DMS114 treated with DMSO at 0.1 percent for 48 hours (cell line): ENCODE measurements at regions not wholly inside any gene's neighbourhood (a gene's known extent, or its start where the extent isn't known, plus 50 kb on each side); places are given as distances from the start of the nearest gene placed in this dataset.
"Not testable (repeated sequence)": the region's sequence is repeated elsewhere in the genome, so short reads cannot be mapped to it uniquely, and the experiment has no call there.

Experiments
- DNase-seq: peaks from one replicate; lab custom pipeline; 2025; ENCODE audit not compliant: unreplicated experiment; lab: John Stamatoyannopoulos, UW

GRCh38 chrX:93468075-93468474 is 205.3 kb downstream of the NAP1L3 start:
- no peak for DNase-seq

DNA sequence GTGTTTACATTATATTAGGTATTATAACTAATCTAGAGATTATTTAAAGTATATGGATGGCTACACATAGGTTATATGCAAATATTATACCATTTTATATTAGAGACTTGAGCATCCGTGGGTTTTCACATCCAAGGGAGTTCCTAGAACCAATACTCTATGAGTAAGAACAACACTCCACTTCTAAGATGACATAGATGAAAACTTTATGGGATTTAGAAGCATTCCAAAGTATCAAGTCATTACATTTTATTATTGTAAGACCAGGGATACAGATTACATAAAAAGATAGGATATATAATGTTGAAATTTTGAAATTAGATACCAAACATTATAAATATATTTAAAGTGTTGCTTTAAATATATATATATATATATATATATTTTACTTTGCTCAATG is 207.0 kb downstream of the NAP1L3 start:
- no peak for DNase-seq

DNA sequence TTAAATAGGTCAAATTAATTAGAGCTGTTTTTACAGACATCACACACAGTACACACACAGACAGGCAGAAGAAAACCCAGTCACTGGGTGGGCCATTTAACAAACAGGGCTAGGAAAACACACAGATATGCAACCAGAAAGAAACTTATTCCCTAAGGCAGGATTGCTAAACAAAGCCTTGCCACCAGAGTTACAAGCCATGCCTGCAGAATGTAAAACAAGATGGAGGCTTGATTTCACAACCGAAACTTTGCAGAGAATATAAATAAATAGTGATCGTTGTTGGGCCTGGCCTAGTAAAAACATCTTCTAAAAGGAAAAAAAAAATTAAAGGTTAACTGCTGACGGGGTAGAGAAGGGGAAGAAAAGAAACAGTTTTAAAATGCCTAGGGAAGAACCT is 212.3 kb downstream of the NAP1L3 start:
- no peak for DNase-seq

DNA sequence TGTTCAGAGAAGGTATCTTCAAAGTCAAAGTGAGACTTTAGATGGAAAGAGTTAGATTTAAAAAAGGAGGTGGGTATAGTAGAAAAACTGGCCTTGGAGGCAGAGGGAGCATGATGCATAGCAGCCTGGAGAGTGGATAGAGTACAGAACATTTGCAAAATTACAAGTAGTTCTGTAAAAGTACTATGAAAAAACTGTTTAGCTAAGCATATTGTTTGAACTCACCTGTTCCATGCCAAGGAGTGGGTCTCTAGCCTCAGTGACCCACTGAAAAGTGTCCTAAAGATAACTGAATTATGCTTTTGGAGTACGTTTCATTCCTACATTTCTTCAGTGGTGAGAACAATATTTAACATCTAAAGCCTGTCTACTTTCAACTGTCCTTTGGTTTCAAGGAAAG is 218.9 kb downstream of the NAP1L3 start:
- no peak for DNase-seq

DNA sequence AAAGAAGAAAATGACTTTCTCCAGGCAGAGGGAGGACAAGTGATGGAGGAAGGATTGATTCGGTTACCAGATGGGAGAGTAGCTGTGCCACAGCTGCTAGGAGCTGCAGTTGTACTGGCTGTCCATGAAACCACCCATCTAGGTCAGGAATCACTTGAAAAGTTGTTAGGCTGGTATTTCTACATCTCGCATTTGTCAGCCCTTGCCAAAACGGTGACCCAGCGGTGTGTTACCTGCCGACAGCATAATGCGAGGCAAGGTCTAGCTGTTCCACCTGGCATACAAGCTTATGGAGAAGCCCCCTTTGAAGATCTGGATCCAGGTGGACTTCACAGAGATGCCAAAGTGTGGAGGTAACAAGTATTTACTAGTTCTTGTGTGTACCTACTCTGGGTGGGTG is 238.7 kb downstream of the NAP1L3 start:
- DNase-seq, result not testable (repeated sequence)

DNA sequence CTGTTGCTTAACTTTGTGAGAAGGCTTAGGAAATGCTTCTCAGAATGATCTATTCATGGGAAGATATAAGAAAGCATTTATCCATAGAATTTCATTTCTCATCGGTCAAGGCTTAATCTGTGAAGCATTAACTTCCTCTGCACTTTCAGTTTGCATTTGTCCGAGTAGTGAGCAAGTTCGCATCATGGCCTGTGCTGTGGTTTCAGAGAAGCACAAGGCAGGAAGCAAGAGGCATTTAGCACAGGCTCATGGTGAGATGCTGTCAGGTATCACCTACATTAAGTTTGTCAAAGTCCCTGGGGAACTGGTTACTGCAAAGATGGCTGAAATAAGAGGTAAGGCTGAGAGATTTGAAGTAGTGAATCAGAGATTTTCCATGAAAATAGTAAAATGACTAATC is 244.9 kb downstream of the NAP1L3 start:
- no peak for DNase-seq

- peak; percentile 23 for DNase-seq
These were observed 250.7 kb downstream of the NAP1L3 start for GRCh38 chrX:93422693-93423092.

GRCh38 chrX:93420525-93421082 is 252.8 kb downstream of the NAP1L3 start:
- no peak for DNase-seq

GRCh38 chrX:93420090-93420489 is 253.3 kb downstream of the NAP1L3 start:
- no peak for DNase-seq

DNA sequence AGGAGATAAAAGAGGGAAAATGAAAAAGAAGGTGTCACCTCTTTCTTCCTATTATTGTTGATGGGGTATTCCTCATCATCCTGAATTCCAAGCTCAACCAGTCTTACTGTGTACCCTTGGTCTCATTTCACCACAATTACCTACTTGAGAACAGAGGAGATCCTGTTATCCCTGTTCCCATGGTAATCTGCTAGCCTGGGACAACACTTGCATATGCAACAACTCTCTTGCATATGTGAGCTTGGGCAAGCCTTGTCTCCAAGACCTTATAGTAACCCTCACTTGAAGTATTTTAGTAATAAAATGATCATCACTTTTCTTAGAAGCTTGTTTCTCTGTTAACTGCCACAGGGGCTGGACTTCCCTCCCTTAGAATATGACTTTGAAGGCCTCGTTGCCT is 253.7 kb downstream of the NAP1L3 start:
- DNase-seq, result no peak

DNA sequence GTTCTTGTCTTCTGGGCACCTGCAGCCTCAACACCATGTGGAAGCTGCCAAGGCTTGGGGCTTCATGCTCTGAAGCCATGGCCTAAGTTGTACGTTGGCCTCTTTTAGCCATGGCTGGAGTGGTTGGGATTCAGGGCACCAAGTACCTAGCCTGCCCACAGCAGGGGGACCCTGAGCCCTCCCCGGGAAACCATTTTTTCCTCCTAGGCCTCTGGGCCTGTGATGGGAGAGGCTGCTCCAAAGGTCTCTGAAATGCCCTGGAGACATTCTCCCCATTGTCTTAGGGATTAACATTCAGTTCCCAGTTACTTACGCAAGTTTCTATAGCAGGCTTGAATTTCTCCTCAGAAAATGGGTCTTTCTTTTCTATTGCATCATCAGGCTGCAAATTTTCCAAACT is 269.3 kb downstream of the NAP1L3 start:
- DNase-seq, result no peak

DNA sequence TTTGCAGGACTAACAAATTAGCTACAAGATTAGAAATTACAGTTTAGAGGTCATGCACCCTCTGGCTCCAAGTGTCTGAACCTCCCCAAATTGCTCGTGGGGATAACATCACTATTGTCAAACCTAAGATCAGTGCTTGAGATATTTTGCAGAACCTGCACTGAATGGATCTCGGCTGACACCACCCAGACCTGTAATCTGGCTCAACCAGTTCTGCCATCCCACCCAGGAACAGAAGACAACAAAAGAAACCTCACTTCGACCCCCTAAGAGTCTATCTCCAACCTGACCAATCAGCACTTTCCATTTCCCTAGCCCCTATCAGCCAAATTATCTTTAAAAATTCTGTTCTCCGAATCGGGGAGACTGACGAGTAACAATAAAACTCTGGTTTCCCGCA is 318.7 kb downstream of the NAP1L3 start:
- no peak for DNase-seq

GRCh38 chrX:93346309-93346708 is 327.1 kb downstream of the NAP1L3 start:
- no peak for DNase-seq

GRCh38 chrX:93344287-93344686 is 329.1 kb downstream of the NAP1L3 start:
- not testable (repeated sequence) for DNase-seq

- no peak for DNase-seq
These were observed 341.0 kb downstream of the NAP1L3 start for GRCh38 chrX:93332329-93332728.

DNA sequence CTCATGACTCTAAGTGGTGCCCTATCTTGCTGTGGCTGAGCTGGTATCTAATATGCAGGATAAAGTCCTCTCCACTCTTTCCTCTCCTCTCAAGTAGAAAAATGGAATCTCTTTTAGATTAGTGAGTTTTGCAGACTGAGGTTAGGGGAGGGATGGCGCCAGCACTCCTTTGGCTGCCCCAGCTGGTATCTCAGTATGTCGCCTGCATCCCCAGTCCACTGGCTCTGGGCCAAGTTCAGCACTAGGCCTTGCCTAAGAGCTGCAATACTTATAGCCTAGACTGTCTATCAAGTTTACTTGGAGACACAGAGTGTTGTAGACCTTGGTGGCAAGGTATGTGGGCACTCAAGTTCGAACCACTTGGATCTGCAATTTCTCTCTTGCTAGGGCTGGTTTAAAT is 351.3 kb downstream of the NAP1L3 start:
- no peak for DNase-seq

DNA sequence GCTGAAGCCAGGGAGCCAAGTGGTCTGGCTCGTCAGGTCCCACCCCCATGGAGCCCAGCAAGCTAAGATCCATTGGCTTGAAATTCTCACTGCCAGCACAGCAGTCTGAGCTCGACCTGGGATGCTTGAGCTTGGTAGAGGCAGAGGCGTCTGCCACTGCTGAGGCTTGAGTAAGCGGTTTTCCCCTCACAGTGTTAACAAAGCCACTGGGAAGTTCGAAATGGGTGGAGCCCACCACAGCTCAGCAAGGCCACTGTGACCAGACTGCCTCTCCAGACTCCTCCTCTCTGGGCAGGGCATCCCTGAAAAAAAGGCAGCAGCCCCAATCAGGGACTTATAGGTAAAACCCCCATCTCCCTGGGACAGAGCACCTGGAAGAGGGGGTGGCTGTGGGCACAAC is 353.8 kb downstream of the NAP1L3 start:
- DNase-seq, result no peak
